GM21786 (cell line): ENCODE measurements at regions not wholly inside any gene's neighbourhood (a gene's known extent, or its start where the extent isn't known, plus 50 kb on each side); places are given as distances from the start of the nearest gene placed in this dataset.

ENCODE experiments used
- ATAC-seq: cut with Tn5 transposase; IDR thresholded peaks from one replicate; pipeline ENCODE4 v1.9.1; 2021; ENCODE audit not compliant: unreplicated experiment

- no peak for ATAC-seq
Measured at GRCh38 chr13:47135800-47136503, 239.1 kb upstream of the HTR2A start.

GRCh38 chr13:47134939-47135489 is 238.2 kb upstream of the HTR2A start:
- ATAC-seq: no peak

- ATAC-seq: no peak
Measured at GRCh38 chr13:47133011-47133445, 236.2 kb upstream of the HTR2A start.

- ATAC-seq: no peak
Measured at GRCh38 chr13:47129461-47129860, 232.6 kb upstream of the HTR2A start.

- no peak for ATAC-seq
Measured at GRCh38 chr13:47126432-47126831, 229.6 kb upstream of the HTR2A start.

- ATAC-seq: no peak
Measured at GRCh38 chr13:47121092-47121763, 224.4 kb upstream of the HTR2A start.

GRCh38 chr13:47120282-47120681 is 223.4 kb upstream of the HTR2A start:
- ATAC-seq: no peak

GRCh38 chr13:47119575-47120235 is 222.9 kb upstream of the HTR2A start:
- no peak for ATAC-seq

DNA sequence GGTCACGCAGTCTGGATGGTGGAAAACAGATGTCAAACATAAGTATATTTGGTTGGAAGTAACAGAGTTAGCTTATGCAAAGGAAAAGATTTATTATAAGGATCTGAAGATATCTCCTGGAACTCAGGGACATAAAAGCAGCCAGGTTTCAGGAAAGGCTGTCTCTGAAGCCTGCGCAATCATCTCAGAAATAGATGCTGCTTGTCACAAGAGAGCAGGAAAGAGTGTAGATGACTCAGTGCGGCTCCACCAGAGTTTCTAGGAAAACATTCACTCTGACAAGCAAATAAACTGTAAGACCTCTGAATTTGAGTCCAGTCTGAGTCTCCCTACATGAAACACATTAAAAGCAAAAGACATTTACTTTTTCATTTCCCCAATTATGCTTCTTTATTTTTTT is 220.4 kb upstream of the HTR2A start:
- ATAC-seq: no peak

DNA sequence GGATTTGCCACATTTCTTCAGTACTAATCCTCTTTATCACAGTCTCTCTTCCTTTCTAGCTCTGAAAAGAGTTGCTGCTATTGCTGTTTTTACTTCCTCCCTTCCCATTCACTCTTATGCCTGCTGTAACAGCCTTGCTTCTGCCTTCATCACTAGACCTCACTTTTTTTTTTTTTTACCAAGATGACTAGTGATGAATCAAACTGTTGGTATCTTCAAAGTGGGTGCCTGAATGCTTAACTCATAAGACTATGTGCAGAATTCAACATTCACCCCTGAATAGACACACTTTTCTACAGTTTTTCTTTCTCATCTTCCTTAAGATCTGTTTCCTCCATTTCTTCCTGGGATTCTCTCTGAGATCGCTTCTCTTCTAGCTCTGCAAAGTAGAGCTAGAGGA is 217.2 kb upstream of the HTR2A start:
- ATAC-seq: no peak

DNA sequence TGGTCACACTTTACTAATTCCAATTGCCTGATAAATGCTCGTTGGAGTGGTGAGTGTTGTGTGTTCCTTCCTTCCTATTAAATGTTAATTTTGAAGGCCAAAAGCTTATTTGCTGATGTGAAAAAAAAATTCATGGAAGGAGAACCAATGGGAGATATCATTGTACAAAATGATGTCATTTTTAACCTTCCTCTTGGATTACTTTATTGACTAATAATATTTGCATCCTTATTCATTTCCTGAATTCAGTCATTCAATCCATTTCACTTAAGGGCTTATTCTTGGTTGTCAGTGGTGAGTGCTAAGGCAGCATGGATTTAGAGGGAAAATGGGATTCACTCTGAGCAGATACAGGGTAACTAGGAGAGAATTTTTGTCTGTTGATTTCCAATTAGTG is 216.0 kb upstream of the HTR2A start:
- no peak for ATAC-seq

DNA sequence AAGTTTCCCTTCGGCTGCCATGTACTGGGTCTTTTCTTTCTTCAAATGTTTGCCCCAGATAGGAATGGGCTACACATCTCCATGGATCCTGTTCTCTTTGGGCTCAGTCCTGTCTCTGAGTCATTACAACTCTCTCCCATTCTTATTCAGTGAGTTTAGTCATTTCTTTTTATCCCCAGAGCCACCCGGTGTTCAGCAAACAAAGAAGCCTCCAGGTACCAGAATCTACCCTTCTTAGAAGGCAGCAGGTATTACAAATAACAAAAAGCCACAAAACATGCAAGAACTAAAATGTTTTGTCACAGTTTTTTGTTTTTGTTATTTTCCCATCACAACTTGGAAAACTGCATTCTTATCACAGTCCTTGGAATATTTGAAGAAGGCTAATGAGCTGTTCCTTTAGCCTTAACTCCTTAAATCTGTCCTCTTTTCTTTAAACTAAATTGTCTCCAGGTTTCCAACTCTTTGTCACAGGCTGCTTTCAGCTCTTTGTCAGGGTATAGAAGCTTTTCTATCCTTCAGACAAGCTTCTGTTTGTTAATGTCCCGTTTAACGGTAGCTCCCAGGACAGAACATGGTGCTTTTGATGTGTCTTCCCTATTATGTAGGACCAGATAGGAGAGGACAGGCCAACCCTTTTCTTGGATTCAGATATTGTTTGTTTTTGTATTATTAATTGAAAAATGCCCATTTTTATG is 215.5 kb upstream of the HTR2A start:
- ATAC-seq: no peak

GRCh38 chr13:47111499-47111898 is 214.6 kb upstream of the HTR2A start:
- no peak for ATAC-seq

GRCh38 chr13:47110833-47111240 is 214.0 kb upstream of the HTR2A start:
- ATAC-seq: no peak

DNA sequence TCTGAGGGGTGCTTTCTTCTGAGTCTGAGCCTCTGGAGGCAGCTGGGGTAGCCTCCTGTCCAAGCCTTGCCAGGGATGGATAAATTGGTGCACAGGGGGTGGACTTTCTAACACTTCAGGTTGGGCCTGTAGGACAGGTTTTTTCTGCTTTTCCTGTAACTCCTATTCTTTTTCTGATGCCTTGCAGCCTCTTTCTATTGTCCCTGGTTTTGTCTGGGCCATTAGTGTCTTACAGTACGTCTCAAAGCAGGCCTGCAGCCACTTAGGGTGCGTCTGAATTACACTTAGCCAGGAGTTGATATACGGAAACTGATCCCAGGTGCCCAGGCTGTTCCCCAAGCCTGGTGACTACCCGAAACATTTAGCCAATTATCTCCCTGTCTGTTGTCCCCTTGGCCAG is 213.3 kb upstream of the HTR2A start:
- ATAC-seq: no peak

- ATAC-seq: peak; percentile 69
Measured at GRCh38 chr13:47109028-47109427, 212.2 kb upstream of the HTR2A start.

DNA sequence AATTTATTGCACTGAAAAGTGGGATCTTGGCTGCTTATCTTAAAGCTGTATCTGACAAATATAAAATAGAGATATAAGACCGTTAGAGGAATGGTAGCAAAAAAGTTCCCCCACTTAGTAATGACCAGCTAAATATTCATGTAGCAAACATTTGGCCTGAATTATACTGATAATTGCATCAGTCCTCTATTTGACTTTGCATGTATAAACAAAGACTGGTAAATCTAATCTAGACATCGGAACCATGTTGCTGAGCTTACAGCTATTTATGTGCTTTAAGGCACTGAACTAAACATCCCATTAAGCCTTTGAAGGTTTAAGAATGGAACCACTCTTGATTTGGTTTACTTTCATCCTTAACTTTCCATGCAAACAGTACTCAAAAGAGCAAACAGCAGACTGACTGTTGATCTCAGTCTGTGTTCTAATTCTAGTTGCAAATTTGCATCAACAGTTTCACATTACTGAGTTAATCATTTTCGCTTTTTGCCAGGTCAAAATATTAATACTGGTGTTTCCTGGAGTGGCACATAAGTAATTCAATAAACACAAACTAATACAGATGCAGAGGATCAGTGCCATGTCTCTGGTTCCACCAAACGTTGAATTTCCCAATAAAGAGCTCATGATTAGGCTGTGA is 203.5 kb upstream of the HTR2A start:
- peak; percentile 87 for ATAC-seq

GRCh38 chr13:47094734-47095434 is 198.0 kb upstream of the HTR2A start:
- peak; percentile 96 for ATAC-seq

GRCh38 chr13:47092202-47092601 is 195.3 kb upstream of the HTR2A start:
- no peak for ATAC-seq

DNA sequence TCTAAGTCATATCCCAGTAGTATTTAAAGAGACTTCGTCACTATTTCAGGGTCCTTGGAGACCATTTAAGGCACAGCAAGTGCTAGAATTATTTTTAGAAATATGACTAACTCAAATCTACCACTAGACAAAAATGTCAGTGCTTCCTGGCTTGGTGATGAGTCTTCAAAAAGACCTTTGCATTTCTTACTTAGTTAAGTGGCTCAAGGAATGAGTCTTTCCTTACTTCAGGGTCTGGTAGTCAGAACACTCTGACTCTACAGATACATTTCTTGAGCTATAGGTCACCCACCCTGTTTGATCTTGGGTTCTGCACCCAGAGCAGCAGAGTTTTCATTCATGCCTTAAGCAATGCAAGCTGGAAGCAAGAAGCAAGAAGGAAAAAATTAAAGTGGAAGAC is 191.0 kb upstream of the HTR2A start:
- no peak for ATAC-seq
